ENCODE measurements at regions not wholly inside any gene's neighbourhood (a gene's known extent, or its start where the extent isn't known, plus 50 kb on each side); places are given as distances from the start of the nearest gene placed in this dataset.
"Not testable (repeated sequence)": the region's sequence is repeated elsewhere in the genome, so short reads cannot be mapped to it uniquely, and the experiment has no call there.

DNA sequence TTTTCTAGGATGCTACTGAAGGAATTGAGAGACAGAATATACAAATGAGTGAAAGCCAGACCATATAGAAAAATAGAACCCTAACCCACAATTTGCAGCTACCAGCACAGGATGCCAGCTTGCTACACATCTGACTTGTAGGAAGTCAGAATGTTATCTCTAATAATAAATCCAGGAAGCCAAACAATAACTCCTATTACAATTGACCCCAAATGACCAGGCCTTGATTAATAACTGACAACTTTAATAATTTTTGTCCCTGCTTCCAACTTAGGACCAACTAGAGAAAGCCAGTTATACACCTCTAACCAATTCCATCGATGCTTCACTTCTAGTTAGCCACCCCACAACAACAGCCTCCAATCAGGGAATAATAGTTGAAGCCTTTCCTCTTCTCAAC is 193.4 kb downstream of the CASP12 start:
- no peak for DNase-seq (ENCODE audit: low read depth in 2 of 3, low spot score in 2 of 3)

DNA sequence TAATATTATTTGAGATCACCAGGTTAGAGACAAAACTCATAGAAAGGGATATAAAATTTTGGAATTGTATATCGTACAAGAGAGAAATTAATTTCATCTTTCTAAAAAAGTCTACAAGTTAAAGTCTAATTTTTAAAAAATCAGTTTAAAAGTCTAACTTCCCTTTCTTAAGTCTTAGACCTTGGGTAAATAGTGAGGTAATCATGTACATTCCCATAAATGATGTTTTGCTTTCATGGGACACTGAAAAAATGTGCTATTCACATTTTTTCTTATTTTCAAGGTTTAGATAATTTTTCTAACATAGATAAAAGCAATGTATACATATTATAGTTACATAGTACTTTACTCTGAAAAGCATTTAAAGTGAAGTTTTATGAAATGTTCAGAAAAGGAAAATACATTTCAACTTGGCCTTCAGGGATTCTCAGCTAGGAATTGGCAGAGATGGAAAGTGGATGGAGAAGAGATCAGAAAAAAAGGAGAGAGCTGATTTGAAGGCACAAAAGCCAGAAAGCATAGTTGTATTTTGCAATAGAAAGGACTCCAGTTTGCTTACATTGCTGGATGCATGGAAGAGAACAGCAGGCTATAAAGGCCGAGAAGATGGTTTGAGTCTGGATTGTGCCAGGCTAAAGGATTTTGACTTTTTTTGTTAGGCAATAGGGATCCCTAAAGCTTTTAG is 194.0 kb downstream of the CASP12 start:
- DNase-seq (ENCODE audit: low read depth in 2 of 3, low spot score in 2 of 3) = no peak

DNA sequence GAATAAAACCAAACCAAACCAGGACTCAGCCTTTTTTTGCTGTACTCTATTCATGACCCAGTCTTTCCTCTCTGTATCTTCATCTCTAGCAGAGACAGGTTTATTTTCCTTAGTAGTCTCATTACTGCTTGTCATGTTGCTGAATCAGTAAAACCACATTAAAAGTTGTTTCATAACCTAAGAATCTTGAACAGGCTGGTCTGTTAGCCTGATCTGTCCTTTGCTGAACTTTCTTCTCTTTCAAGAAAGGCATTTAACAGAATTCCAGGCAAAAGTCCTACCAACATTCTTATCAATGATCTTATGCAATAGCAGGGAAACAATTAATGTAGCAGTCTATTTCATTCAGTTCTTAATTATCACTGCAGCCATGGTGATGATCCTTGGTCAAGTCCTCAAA is 197.7 kb downstream of the CASP12 start:
- DNase-seq (ENCODE audit: low read depth in 2 of 3, low spot score in 2 of 3) = no peak

DNA sequence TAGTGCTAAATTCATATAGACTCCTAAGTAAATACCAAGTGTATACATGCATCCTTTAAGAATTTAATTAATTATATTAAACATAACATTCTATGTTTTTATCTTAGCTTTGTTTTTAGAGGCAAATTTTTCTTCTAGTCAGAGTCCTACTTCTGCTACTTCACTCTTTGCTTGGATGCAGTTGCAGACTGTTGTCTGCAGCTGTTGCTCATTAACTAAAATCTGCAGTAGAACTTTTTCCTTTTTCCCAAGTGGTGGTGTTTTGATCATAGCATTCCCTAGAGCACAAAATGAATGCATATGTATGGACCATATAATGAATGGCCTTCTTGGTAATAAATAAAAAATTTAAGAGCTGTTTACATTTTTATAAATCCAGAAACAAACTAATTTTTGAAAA is 198.3 kb downstream of the CASP12 start:
- DNase-seq (ENCODE audit: low read depth in 2 of 3, low spot score in 2 of 3) = no peak

DNA sequence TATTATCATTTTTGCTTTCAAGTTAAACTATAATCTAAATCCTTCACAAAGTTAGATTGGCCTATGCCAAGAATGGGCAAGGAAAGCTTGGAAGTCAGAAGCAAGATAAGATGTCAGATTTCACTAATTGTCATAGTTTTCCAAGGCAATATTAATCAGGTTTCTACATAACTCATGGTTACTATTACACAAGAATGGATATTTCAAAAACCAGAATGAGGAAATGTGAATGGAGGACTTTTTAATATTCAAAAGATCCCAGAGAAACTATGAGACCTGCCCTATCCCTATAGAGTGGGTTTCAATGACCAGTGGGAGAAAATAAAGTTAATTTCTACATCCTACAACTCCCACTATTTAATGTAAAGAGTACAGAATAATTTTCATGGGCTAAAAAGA is 203.2 kb downstream of the CASP12 start:
- no peak for DNase-seq (ENCODE audit: low read depth in 2 of 3, low spot score in 2 of 3)

DNA sequence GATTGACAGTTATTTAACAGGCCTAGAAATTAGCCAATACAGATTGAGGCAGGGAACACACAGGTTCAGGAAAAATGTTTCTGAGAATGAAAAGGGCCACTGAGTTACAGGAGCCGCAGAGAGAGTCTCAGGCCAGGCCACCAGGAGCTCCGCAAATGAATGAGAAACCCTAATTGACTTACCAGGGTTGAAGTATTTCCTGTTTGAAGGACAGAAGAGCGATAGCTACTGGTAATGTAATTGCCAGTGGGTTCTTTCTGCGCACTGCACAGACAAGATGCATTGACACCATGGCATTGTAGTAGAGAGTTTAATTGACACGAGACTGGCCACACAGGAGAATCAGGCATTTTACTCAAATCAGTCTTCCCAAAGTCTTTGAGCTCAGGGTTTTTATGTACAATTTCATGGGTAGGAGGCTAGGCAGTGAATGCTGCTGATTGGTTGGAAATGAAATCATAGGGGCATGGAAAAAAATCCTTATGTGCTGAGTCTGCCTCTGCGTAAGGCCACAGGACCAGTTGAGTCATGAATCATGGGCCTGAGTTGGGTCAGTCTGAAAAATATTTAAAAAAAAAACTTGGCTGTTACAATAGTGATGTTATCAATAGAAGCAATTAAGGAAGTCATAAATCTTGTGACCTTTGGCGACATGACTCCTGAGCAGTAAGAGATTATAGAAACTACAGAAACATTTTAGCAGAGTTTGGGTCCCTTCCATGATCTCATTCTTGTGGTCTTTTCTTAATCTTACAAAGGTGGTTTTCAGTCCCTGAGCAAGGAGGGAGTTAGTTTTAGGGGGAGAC is 203.8 kb downstream of the CASP12 start:
- no peak for DNase-seq (ENCODE audit: low read depth in 2 of 3, low spot score in 2 of 3)

DNA sequence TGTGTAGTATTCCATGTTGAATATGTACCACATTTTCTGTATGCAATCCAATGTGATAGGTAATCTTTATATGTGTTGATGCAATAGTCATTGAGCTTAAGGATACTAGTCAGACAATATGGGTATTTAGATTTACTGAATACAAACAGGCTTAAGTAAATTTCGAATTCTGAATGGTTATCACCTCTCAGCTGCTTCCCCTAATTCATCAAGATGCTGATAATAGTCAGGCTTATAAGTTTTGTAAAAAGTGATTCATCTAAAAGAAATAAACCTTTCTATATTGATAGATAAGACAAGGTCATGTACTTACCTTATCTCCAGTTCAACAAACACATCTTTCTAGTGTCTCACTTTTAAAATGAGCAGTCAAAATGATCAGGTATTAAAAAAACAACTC is 205.5 kb downstream of the CASP12 start:
- no peak for DNase-seq (ENCODE audit: low read depth in 2 of 3, low spot score in 2 of 3)

DNA sequence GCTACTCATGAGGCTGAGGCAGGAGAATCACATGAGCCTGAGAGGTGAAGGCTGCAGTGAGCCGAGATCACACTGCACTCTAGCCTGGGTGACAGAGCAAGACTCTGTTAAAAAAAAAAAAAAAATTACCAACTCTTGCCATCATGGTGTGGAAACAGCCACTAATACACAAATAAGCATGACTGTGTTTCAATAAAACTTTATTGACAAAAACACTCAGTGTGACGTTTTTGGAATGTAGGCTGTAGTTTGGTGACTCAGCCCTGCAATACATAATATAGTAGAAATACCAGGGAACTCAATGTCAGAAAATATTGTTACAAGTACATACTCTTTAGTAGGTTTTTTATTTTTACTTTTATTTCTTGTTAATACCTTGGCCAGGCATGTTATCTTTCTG is 207.1 kb downstream of the CASP12 start:
- DNase-seq (ENCODE audit: low read depth in 2 of 3, low spot score in 2 of 3) = no peak

DNA sequence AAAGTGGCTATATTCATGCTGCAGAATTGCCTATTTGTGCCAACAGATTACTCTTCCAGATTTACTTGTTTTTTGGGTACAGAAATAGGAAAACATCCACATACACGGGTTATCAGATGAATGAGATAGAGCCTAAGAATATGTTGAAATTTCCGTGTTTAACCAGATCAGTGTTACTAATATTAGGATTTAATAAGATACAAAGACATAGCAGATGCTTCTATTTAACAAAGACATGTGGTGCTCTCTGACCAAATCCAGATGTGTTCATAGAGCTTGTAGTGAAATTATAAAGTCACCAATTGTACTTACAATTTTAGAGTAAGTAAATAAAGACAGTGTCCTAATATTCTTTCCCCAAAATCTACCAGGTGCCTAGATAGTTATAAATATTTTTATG is 208.0 kb downstream of the CASP12 start:
- DNase-seq (ENCODE audit: low read depth in 2 of 3, low spot score in 2 of 3) = no peak

DNA sequence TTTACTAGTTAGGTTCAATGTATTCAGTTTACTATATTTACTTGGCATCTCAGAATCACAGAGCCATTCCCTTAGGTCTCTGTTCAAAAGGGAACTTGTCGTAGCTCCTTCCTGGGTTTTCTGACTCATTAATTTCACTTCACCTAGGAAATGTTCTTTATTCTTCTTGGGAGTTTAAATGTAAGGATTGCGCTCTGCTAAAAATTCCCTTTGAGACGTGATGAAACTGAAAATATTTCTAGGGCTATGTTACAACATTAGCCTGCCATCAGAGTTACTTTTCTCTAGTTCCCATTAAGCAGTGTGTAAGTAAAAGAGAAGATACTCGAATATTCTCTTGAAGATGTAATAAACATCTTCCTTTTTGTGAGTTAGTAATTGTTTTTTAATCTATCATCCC is 209.5 kb downstream of the CASP12 start:
- no peak for DNase-seq (ENCODE audit: low read depth in 2 of 3, low spot score in 2 of 3)

DNA sequence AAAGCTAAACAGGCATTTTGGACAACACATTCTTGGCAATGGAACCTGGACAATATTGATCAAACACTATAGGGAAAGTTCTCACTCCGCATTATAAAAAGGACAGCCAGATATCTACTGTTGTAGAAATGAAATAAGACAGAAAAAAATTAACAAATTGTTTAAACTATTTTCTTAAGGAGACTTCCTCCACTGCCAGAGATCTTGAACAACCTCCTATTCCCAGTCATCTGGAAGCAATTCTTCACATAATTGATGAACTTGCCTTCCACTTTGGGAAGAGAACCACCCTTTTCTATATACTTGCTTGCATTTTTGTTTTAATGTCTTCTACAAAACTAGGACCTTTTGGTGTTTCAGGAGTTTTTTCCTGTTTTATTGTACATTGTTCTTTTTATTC is 216.1 kb downstream of the CASP12 start:
- DNase-seq (ENCODE audit: low read depth in 2 of 3, low spot score in 2 of 3) = no peak

DNA sequence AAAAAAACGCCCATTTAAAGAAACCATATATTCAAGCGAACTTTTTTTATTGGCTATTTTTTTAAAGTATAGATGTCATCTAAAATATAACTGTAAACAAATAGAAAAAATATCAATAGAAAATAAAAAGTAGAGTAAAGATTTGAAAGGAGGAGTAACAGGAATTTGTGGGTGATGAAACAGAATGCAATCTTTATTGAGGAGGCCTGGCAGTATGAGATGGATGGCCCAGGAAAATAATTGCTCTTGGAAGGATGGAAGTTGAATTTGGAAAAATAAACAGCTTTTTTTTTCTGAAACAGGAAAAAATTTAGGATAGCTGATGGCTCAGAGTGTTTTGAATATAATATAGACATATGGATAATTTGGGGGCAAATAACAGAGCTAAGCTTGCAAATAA is 219.0 kb downstream of the CASP12 start:
- no peak for DNase-seq (ENCODE audit: low read depth in 2 of 3, low spot score in 2 of 3)

DNA sequence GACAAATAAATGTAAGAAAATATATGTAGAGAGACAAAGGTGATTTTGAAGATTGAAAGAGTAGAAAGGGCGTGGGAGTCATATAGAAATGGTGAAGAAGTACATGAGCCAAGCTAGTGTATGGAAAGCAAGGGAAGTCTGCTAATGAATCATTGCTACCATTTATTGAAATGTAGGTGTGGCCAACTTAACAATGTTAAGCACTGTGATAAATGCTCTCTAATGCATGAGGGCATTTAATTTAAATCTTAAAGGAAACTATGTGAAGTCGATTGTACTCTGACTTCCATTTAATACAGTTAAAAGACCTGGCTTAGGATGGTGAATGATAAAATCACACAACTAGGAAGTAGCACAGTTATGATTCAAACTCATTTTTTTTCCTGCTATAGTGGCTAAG is 219.9 kb downstream of the CASP12 start:
- no peak for DNase-seq (ENCODE audit: low read depth in 2 of 3, low spot score in 2 of 3)

DNA sequence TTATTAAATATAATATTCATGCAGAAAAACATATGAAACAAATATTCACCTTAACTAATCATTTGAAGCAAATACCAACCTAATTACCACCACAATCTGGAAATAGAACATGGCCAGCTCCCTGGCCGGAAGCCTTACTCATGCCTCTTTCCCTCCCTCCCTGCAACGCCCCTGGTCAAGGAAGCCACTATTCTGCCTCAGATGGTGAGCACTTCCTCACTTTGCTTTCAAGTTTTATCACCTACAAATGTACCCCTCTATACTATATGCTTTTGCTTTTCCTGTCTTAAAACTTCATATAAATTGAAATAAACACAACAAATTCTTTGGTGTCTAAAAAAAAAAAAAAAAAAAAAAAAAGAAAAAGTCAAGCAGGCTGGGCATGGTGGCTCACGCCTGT is 221.2 kb downstream of the CASP12 start:
- not testable (repeated sequence) for DNase-seq (ENCODE audit: low read depth in 2 of 3, low spot score in 2 of 3)

DNA sequence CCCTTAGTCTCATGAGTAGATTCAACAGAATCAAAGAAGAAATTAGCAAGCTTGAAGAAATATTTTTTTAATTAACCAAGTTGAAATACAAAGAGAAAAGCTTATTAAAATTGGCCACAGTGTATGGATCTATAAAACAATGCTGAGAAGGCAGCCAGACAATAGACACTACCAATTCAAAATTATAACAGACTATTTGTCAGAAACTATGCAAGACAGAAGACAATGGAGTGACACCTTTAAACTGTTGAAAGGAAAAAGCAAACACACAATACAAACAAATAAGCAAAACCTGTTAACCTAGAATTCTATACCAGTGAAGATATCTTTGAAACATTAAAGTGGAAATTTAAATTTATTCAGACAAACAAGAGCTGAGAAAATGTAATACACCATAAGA is 225.4 kb downstream of the CASP12 start:
- DNase-seq (ENCODE audit: low read depth in 2 of 3, low spot score in 2 of 3) = no peak

DNA sequence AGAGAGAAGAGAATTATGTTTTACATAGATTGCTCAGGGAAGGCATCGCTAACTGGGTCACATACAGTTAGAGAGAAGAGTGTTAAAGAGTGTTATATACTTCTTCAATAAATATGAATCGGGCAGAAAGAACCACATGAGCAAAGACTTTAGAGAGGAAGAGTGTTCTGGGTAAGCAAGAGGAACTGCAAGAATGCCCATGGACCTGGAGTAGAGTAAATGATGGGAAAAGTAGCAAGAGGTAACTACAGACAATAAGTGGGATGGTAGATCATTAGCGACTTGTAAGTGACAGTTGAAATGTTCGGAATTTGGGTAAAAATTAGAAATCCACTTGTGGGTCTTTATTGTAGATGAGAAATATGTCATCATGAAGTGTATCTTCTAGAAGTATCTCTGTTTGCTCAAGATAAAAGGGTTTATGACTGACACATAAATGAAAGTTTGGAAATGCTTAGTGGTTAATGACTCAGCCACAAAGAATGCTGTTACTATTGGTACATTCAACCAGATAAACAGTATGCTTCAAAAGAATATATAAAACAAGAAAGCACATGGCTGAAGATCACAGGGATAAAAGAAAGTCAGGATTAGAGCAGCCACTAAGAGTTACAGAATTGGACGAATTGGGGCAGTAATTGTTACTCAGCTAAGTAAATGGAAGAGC is 229.3 kb downstream of the CASP12 start:
- no peak for DNase-seq (ENCODE audit: low read depth in 2 of 3, low spot score in 2 of 3)

DNA sequence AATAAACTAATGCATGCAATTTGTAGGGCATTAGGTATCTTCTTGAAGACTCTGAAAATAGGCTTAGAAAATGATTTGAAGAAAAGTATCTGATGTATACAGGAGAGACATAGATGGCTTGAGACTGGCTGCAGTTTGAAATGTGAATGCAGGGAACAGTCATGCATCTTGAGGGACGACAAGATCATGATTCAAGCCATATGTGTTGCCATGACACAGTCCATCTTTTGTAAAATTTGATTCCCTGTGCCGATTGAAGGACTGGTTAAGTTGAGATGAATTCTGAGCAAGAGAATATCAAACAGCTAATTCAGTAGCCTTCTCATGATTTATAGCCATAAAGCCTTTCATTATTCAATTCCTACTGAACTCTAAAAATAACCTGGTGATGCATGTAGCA is 231.6 kb downstream of the CASP12 start:
- DNase-seq (ENCODE audit: low read depth in 2 of 3, low spot score in 2 of 3) = no peak

DNA sequence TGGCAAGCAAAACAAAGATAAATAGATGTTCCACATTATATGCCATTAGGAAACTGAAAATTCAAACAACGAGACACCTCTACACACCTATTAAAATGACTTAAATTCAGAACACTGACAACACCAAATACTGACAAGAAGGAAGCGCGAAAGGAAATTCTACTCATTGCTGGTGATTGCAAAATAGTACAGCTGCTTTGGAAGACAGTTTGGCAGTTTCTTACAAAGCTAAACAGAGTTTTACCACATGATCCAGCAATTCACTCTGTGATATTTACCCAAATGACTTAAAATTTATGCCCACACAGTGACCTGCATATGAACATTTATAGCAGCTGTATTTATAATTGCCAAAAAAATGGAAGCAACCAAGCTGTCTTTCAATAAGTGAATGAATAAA is 232.6 kb downstream of the CASP12 start:
- no peak for DNase-seq (ENCODE audit: low read depth in 2 of 3, low spot score in 2 of 3)

DNA sequence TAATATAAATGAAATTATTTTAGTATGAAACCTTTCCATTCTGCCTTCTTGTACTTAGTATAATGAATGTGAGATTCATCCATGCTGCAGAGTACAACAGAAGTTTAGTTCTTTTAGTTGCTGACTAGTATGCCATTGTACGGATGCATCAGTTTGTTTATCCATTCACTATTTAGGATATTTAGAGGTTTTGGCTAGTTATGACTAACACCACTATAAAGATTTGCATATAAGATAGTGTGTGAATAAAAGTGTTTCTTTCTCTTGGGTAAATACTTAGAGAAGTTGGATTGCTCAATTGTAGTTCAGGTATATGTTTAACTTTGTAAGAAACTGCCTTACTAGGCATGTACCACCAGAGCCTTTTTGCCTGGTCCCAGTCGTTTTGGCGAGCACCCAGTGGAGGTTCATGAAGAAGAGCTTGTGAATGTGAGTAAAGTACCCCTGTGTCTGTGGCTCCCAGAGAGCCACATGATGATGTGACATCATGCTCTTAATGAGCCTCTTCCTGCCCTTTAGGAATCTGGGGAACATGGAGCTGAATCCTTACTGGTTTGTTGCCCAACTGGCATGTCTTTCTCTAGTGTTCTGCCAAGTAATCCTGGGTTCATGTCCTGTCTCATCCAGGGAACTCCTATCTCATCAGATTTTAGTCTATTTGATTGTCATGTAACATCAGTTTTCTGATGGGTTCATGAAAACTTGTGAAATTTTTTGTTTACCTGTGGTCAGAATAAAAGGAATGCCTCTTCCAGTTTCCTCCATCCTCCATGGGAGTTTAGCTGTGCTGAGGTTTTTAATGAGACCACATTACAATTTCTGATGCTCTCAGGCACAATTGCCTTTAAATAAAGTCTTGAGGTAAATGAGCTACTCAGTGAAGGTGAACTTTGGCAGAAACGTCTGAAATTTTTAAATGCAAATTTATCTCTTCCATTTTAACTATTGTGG is 234.8 kb downstream of the CASP12 start:
- DNase-seq (ENCODE audit: low read depth in 2 of 3, low spot score in 2 of 3) = no peak

DNA sequence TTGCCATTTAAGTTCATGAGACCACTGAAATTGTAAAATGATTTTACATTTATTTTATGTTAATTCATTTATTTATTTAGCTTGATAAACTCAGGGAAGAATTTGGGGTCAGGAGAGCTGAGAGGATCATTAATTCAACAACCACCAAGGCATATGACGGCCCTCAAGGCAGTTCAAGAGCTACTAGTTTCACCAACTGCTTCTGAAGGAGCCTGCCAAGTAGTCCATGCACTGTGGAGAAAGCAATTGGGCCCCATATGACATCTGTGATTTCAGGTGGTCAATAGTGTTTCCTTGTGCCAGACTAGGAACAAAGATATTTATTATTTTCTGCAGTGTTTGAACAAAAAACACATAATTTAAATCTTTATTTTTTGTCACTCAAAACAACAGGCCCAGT is 236.4 kb downstream of the CASP12 start:
- no peak for DNase-seq (ENCODE audit: low read depth in 2 of 3, low spot score in 2 of 3)

DNA sequence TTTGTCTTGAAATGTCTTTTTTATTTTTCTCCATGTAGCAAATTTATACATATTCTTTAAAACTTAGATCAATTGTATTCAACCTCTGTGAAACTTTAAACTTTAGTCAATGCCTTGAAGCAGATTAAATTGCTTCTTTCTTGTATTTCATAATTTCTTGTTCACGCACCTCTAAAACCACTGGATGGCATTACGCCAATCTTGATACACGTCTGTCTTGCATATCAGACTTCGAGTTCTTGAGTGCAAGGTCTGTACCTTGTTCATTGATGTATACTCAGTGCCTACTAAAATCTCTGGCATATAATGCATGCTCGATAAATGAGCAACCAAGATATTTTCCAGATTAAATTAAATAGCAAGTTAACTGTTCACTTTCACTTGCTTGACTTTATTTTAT is 236.8 kb downstream of the CASP12 start:
- no peak for DNase-seq (ENCODE audit: low read depth in 2 of 3, low spot score in 2 of 3)

Data from activated CD8-positive, alpha-beta memory T cell treated with anti-CD3 and anti-CD28 coated beads for 48 hours (primary cell).